HG02642 (cell line): ENCODE measurements at regions not wholly inside any gene's neighbourhood (a gene's known extent, or its start where the extent isn't known, plus 50 kb on each side); places are given as distances from the start of the nearest gene placed in this dataset.
A peak's percentile ranks its signal among the peaks of the same experiment; 100 is the strongest.
"Not testable (repeated sequence)": the region's sequence is repeated elsewhere in the genome, so short reads cannot be mapped to it uniquely, and the experiment has no call there.

Experiments used
- ATAC-seq: cut with Tn5 transposase; IDR thresholded peaks from one replicate; pipeline ENCODE4 v1.9.1; 2021; ENCODE audit warnings: mild to moderate bottlenecking; ENCODE audit not compliant: unreplicated experiment, poor library complexity

DNA sequence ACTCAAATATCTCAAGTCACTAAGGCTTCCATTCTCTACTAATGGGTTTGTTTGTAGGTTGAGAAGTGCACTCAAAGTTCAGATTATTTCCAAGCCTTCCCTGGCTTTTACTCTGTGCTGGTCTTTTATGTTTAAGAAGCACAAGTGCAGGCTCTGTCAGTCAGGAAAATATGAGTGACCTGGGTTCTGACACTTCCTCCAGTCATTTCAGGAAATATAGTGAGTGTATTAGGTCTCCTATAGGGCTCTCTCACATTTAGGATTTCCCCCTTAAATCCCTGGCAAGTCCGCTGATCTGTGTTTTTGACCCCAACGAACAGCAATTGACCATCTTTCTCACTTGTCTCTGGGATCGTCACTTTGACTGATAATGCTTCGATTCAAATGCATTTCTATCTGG lies 210.2 kb downstream of the ARPP21 start:
- ATAC-seq = no peak

- ATAC-seq = no peak
Observed at GRCh38 chr3:35849963-35850362, 210.6 kb downstream of the ARPP21 start.

GRCh38 chr3:35857004-35857403 lies 217.7 kb downstream of the ARPP21 start:
- peak; percentile 46 for ATAC-seq

DNA sequence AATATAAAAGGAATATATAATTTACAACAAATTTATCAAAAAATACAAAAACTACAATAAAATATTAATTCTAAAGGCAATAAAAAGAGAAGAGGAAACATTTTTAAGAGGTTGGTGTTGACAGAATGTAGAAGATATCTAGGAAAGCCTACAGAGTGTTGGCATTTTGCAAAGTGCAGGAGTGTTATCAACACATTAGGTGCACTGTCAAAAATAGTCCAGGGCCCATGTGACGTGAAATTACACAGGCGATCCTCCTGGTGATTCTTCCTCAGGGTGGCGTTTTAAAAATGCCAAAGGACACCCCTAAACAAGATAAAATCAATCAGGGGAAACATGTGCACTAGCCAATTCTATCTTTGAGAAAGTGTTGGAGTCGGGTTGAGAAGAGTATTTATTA lies 222.7 kb downstream of the ARPP21 start:
- ATAC-seq = no peak

DNA sequence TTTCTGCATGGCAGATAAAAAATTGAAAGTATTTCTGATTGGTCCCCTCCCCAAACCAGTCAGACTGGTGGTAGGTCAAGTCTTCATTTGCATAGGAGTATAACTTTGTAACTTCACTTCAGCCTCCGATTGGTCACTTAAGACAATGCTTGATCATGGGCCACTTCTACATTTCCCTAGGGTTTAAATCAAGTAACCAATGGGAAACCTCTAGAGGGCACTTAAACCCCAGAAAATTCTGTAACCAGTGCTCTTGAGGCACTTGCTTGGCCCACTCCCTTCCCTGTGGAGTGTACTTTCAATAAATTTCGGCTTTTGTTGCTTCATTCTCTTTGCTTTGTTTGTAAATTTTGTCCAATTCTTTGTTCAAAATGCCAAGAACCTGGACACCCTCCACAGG lies 225.5 kb downstream of the ARPP21 start:
- no peak for ATAC-seq

- ATAC-seq = no peak
Observed at GRCh38 chr3:35867791-35868190, 228.5 kb downstream of the ARPP21 start.

GRCh38 chr3:35871009-35871408 lies 231.7 kb downstream of the ARPP21 start:
- ATAC-seq = no peak

GRCh38 chr3:35883929-35884328 lies 244.6 kb downstream of the ARPP21 start:
- no peak for ATAC-seq

DNA sequence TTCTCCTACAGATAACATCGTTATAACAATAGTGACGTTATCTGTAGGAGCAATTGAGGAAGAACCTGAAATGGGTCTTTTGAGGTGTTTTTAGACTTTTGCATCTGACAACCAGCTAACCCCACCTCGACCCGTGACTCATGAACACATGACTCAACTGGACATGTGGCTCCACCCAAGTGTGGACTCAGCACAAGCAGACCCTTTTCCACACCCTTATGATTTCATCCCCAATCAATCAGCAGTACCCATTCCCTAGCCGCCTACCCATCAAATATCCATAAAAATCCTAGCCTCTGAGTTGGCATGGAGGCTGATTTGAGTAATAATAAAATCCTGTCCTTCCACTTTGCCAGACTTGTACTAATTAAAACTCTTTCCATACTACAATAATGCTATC lies 255.4 kb downstream of the ARPP21 start:
- ATAC-seq = no peak

DNA sequence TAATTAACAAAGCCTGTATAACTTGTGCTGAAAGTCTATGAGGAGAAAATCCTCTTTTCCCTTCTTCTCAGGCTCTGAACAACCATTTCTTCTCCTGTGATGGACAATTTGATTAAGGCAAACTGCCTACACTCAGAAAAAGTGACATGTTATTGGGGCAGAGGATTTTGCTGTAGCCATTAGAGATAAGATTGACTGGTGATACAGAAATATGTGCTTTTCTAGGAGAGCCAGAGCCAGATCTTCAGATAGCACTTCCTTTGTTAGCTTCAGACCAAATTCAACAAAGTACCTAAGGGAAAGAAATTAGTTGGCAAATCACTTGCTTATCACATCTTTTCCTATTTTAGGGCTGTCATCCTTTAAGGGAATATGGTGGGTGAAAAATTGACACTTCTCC lies 259.9 kb downstream of the ARPP21 start:
- no peak for ATAC-seq

DNA sequence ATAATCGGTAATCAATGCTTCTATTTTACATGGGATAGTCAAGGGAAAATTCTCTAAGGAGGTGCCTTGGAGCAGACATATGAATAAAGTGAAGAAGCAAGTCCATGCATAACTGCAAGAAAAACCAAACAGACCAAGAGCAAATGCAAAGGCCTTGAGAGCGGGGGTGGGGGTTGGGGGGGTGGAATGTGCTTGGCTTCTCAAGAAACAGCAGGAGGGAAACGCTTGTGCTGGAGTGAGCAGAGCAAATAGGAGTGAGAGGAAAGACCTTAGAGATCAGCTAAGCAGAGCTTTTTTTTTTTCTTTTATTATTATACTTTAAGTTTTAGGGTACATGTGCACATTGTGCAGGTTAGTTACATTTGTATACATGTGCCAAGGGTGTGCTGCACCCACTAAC lies 260.8 kb downstream of the ARPP21 start:
- ATAC-seq = no peak

- ATAC-seq = peak; percentile 83
Observed at GRCh38 chr3:35908366-35909232, 269.3 kb downstream of the ARPP21 start.

- no peak for ATAC-seq
Observed at GRCh38 chr3:35919160-35919559, 279.8 kb downstream of the ARPP21 start.

DNA sequence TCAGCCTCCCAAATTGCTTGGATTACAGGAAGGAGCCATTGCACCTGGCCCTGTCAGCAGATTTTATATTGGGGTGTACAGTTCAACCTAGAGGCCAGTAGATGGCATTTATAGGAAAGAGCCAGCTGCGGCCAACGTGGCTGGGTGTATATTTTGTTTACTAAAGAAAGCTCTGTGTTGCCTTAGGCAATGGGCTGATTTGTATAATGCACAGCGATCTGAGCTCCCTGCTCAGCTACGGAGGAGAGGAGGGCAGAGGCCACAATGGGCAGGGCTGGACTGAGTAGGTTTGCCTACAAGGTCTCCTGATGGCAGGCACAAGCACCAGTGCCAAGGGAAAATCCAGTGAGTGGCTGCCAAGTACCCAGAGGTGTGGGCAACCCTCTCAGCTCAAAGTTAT lies 282.4 kb downstream of the ARPP21 start:
- no peak for ATAC-seq

DNA sequence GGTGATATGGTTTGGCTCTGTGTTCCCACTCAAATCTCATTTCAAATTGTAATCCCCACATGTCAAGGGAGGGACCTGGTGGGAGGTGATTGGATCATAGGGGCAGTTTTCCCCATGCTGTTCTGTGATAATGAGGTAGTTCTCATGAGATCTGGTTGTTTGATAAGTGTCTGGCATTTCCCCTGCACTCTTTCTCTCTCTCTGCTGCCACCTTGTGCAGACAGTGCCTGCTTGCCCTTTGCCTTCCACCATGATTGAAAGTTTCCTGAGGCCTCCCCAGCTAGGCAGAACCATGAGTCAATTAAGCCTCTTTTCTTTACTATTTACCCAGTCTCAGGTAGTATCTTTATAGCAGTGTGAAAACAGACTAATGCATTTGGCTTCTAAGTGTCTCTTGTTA lies 284.7 kb downstream of the ARPP21 start:
- not testable (repeated sequence) for ATAC-seq

GRCh38 chr3:35927441-35927840 lies 288.1 kb downstream of the ARPP21 start:
- no peak for ATAC-seq

DNA sequence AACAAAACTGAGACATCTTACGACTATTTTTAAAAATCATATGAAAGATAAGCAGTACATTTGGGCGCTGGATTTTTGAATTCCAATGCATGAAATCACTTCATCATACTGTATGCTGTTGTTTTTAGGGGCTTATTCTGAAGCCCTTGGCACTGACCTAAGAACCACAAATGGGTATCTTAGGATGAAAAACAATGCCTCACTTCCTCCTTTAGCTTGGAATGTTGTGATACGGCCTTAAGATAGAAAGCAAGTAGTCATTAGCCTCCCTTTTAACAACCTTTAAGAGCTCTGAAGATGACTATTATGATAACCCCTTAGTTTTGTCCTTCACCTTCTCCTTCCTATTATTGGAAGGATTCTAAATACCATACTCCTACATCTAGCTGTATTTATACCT lies 289.8 kb downstream of the ARPP21 start:
- ATAC-seq = no peak

DNA sequence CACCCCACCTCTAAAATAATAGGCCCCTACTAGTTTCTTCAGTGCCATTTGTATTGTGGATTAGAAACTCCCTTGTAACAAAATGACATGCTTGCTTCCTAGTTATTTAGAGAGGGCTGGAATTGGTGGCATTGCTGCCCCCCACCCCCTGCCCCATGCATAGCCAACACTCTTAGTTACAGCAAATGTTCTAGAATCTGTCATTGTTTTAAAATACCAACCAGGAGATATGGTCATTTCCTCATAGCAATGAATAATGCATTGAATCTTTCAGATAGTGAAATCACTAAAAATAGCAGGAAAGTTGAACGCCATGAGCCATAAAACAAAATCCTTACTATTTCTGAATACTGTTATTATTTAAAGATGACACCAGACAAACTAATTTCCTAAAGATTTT lies 292.5 kb downstream of the ARPP21 start:
- no peak for ATAC-seq

GRCh38 chr3:35932995-35933394 lies 293.7 kb downstream of the ARPP21 start:
- no peak for ATAC-seq

- no peak for ATAC-seq
Observed at GRCh38 chr3:35936571-35936970, 297.2 kb downstream of the ARPP21 start.

DNA sequence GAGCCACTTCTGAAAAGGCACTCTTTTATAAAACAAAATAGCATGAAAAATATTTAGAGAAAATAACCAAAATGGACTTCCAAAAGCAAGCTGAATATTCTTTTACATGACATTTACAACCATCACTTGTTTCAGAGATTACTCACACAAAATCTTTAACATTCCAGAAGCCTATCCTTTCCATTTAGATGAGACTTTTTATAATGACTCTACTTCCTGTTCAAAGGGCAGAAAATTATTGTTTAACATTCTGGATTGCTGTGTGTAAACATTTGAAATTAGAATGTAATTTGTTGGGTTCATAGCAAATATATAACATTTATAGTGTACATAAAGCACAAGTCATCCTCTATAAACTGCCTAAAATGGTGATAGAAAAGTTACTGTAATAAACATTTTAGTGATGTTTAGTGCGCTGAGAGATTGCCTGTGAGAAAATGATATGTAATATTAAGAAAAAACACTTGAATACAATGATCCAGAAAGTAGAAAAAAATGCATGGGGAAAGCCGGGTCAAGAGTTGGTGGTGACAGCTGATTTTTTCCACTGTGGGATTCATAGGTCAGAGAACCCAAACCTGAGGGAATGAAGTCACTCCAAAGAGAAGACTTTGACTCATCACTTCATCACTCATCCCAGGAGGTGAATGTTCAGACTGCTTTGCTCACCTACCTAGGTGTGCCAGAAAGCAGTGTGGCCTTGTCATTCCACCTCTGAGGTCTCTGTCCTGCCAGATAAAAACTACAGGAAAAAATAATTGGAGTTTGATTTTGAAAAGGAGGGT lies 305.8 kb downstream of the ARPP21 start:
- no peak for ATAC-seq
